ENCODE measurements at regions not wholly inside any gene's neighbourhood (a gene's known extent, or its start where the extent isn't known, plus 50 kb on each side); places are given as distances from the start of the nearest gene placed in this dataset.

DNA sequence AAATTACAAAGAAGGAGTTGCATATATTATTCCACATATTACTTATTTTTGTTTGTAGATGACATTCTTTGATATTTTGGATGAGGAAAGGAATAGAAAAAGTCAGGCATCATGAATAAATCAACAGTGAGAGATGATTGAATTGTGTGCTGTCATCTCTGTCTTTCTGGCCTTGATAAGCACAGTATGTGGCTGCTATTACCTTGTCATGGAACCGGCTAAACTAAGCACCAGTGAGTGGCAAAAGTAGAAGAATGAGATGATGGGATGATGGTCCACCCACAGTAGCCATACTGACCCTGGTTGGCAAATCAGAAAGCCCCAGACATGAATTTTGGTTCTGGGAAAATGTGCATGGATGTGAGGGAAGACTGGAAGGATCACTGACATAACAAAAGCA lies 361.2 kb upstream of the DMAC1 start:
- TF ChIP-seq EZH2 (IDR thresholded peaks at IDR 0.05; ENCODE audit: borderline replicate concordance, low read depth, low read length, severe bottlenecking) = no peak
- TF ChIP-seq CTCF (IDR thresholded peaks at IDR 0.05; ENCODE audit: borderline replicate concordance, extremely low read depth, low read length, poor library complexity, severe bottlenecking) = no peak
- no peak overlapping the region for H3K27ac ChIP-seq (ENCODE audit: low read length)
- H3K36me3 ChIP-seq (ENCODE audit: insufficient read depth, low read length) = no peaks in the 10 kb centered on the region
- no peaks in the 10 kb centered on the region for H3K9me3 ChIP-seq (ENCODE audit: insufficient read depth, low read length, severe bottlenecking)
- no peaks in the 10 kb centered on the region for H3K27me3 ChIP-seq (ENCODE audit: insufficient read depth, low read length, poor library complexity)
- no peak for ATAC-seq (ENCODE audit: insufficient read depth, low read depth)
- DNase-seq = no peak
- H3K4me1 ChIP-seq (ENCODE audit: insufficient read depth, low read length) = no peaks in the 10 kb centered on the region
- H2AFZ ChIP-seq (ENCODE audit: low read depth, low read length) = no peak overlapping the region
- no peak overlapping the region for H3K4me2 ChIP-seq (ENCODE audit: insufficient read depth, low read length)
- H3K4me3 ChIP-seq (ENCODE audit: low read depth in 1 of 2, low read length in 2 of 2) = no peak overlapping the region
- no peak overlapping the region for H3K9ac ChIP-seq (ENCODE audit: low read depth, low read length)
- H4K20me1 ChIP-seq (ENCODE audit: insufficient read depth, low read length) = no peaks in the 10 kb centered on the region
- H3K79me2 ChIP-seq (ENCODE audit: insufficient read depth, low read length) = no peaks in the 10 kb centered on the region

DNA sequence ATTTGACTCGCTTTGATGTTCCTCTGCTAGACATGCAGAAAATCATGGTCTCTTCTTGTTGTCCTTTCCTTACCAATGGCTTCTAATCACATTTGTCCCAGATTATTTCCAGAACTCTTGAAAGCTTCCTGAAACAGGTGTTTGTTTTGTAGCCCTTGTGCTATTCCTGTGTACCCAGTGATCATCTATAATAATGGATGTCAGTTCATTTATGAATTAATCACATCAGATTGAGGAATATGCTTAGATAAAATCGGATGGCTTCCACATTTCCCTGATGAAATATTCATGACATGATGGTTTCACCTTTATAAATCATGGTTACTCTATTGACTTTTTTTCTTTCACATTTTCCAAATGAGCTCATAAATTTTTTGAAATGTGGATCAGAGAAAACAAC lies 359.0 kb upstream of the DMAC1 start:
- Histone ChIP-seq H3K79me2 (ENCODE audit: insufficient read depth, low read length) (no peaks in the 10 kb centered on the region), H3K27me3 (ENCODE audit: insufficient read depth, low read length, poor library complexity) (no peaks in the 10 kb centered on the region), H3K4me1 (ENCODE audit: insufficient read depth, low read length) (no peaks in the 10 kb centered on the region), H2AFZ (ENCODE audit: low read depth, low read length) (no peak overlapping the region), H3K9me3 (ENCODE audit: insufficient read depth, low read length, severe bottlenecking) (no peaks in the 10 kb centered on the region), H4K20me1 (ENCODE audit: insufficient read depth, low read length) (no peaks in the 10 kb centered on the region), H3K9ac (ENCODE audit: low read depth, low read length) (no peak overlapping the region), H3K4me3 (ENCODE audit: low read depth in 1 of 2, low read length in 2 of 2) (no peak overlapping the region), H3K36me3 (ENCODE audit: insufficient read depth, low read length) (no peaks in the 10 kb centered on the region), H3K4me2 (ENCODE audit: insufficient read depth, low read length) (no peak overlapping the region), H3K27ac (ENCODE audit: low read length) (no peak overlapping the region)
- TF ChIP-seq CTCF (IDR thresholded peaks at IDR 0.05; ENCODE audit: borderline replicate concordance, extremely low read depth, low read length, poor library complexity, severe bottlenecking) = no peak
- no peak for TF ChIP-seq EZH2 (IDR thresholded peaks at IDR 0.05; ENCODE audit: borderline replicate concordance, low read depth, low read length, severe bottlenecking)
- DNase-seq (no peak), ATAC-seq (ENCODE audit: insufficient read depth, low read depth) (no peak)

- DNase-seq = no peak
- no peak overlapping the region for H3K9ac ChIP-seq (ENCODE audit: low read depth, low read length)
- no peaks in the 10 kb centered on the region for H3K4me1 ChIP-seq (ENCODE audit: insufficient read depth, low read length)
- H3K4me2 ChIP-seq (ENCODE audit: insufficient read depth, low read length) = no peak overlapping the region
- TF ChIP-seq EZH2 (IDR thresholded peaks at IDR 0.05; ENCODE audit: borderline replicate concordance, low read depth, low read length, severe bottlenecking) (no peak), CTCF (IDR thresholded peaks at IDR 0.05; ENCODE audit: borderline replicate concordance, extremely low read depth, low read length, poor library complexity, severe bottlenecking) (no peak)
- H3K9me3 ChIP-seq (ENCODE audit: insufficient read depth, low read length, severe bottlenecking) = no peaks in the 10 kb centered on the region
- H4K20me1 ChIP-seq (ENCODE audit: insufficient read depth, low read length) = no peaks in the 10 kb centered on the region
- no peaks in the 10 kb centered on the region for H3K79me2 ChIP-seq (ENCODE audit: insufficient read depth, low read length)
- H3K27ac ChIP-seq (ENCODE audit: low read length) = no peak overlapping the region
- H3K4me3 ChIP-seq (ENCODE audit: low read depth in 1 of 2, low read length in 2 of 2) = no peak overlapping the region
- ATAC-seq (ENCODE audit: insufficient read depth, low read depth) = no peak
- H3K27me3 ChIP-seq (ENCODE audit: insufficient read depth, low read length, poor library complexity) = no peaks in the 10 kb centered on the region
- H2AFZ ChIP-seq (ENCODE audit: low read depth, low read length) = no peak overlapping the region
- H3K36me3 ChIP-seq (ENCODE audit: insufficient read depth, low read length) = no peaks in the 10 kb centered on the region
Measured at GRCh38 chr9:8157683-8158324, 358.2 kb upstream of the DMAC1 start.
